Endodermal cell (in vitro differentiated cells): ENCODE measurements at regions not wholly inside any gene's neighbourhood (a gene's known extent, or its start where the extent isn't known, plus 50 kb on each side); places are given as distances from the start of the nearest gene placed in this dataset.

Experiments
- DNase-seq: peaks from one replicate; pipeline ENCODE4 v3.0.0-alpha.2; 2017
- H3K27ac ChIP-seq: 2 replicates; pipeline ENCODE4 v1.5.1; 2013; ENCODE audit warnings: mild to moderate bottlenecking, low read depth, low read length, moderate library complexity
- H3K27me3 ChIP-seq: 2 replicates; pipeline ENCODE4 v1.6.1; 2013; ENCODE audit warnings: mild to moderate bottlenecking, low read length, moderate library complexity; ENCODE audit not compliant: insufficient read depth, control insufficient read depth, poor library complexity, severe bottlenecking
- H3K36me3 ChIP-seq: 2 replicates; pipeline ENCODE4 v1.7.0; 2013; ENCODE audit warnings: mild to moderate bottlenecking, low read length, moderate library complexity; ENCODE audit not compliant: control insufficient read depth, insufficient read depth
- H3K4me1 ChIP-seq: one replicate; pipeline ENCODE4 v1.7.0; 2013; ENCODE audit warnings: low read length; ENCODE audit not compliant: control insufficient read depth, insufficient read depth
- H3K4me3 ChIP-seq: 2 replicates; pipeline ENCODE4 v1.5.1; 2013; ENCODE audit warnings: mild to moderate bottlenecking, low read length, moderate library complexity
- H3K9ac ChIP-seq: 2 replicates; pipeline ENCODE4 v1.6.1; 2013; ENCODE audit warnings: mild to moderate bottlenecking, low read length, moderate library complexity; ENCODE audit not compliant: poor library complexity, severe bottlenecking; ENCODE audit errors: extremely low read depth
- H3K9me3 ChIP-seq: 2 replicates; pipeline ENCODE4 v1.6.1; 2013; ENCODE audit warnings: mild to moderate bottlenecking, low read length, moderate library complexity; ENCODE audit not compliant: control insufficient read depth
- H3K27ac Mint-ChIP-seq: 2 replicates; pipeline ENCODE4 v1.8.0; 2020; ENCODE audit warnings: mixed read lengths
- H3K27me3 Mint-ChIP-seq: 2 replicates; pipeline ENCODE4 v1.8.0; 2021; ENCODE audit warnings: mild to moderate bottlenecking, mixed read lengths; ENCODE audit not compliant: insufficient read depth
- H3K36me3 Mint-ChIP-seq: 2 replicates; pipeline ENCODE4 v1.8.0; 2020; ENCODE audit warnings: low read depth, mixed read lengths
- H3K4me1 Mint-ChIP-seq: 2 replicates; pipeline ENCODE4 v1.8.0; 2020; ENCODE audit warnings: mixed read lengths
- H3K4me3 Mint-ChIP-seq: 2 replicates; pipeline ENCODE4 v1.8.0; 2020; ENCODE audit warnings: mild to moderate bottlenecking, moderate library complexity, mixed read lengths
- H3K9me3 Mint-ChIP-seq: 2 replicates; pipeline ENCODE4 v1.8.0; 2020; ENCODE audit warnings: mild to moderate bottlenecking, mixed read lengths
- CTCF ChIP-seq: fragments of 200-600 bp; sonication (generic); conservative IDR thresholded peaks from 2 replicates; pipeline ENCODE4 v1.5.0; 2021; ENCODE audit warnings: antibody characterized with exemption, mild to moderate bottlenecking
- WGBS, 2 experiments: methylation state at CpG; one replicate each; pipeline versions ENCODE4 v1.1.5 to v1.1.7; 2013; ENCODE audit warnings: missing lambda C conversion rate in 2 of 2, mixed read lengths in 1 of 2; ENCODE audit not compliant: insufficient coverage in 1 of 2, insufficient read length in 1 of 2; 5-methylcytosine and 5-hydroxymethylcytosine counted together

GRCh38 chr7:136347488-136347887 lies 370.3 kb upstream of the MTPN start:
- Mint-ChIP-seq H3K27me3 (no peaks in the 10 kb centered on the region), H3K27ac (no peak overlapping the region), H3K36me3 (no peaks in the 10 kb centered on the region), H3K4me1 (peaks cover 2% of the 10 kb centered on the region), H3K4me3 (no peak overlapping the region), H3K9me3 (no peaks in the 10 kb centered on the region)
- H3K27me3 ChIP-seq: no peaks in the 10 kb centered on the region
- no peaks in the 10 kb centered on the region for H3K4me1 ChIP-seq
- no peaks in the 10 kb centered on the region for H3K36me3 ChIP-seq
- no peak for TF ChIP-seq CTCF
- H3K4me3 ChIP-seq: no peak overlapping the region
- no peak overlapping the region for H3K9ac ChIP-seq
- H3K9me3 ChIP-seq: no peaks in the 10 kb centered on the region
- H3K27ac ChIP-seq: no peak overlapping the region
- no peak for DNase-seq
- whole genome bisulfite sequencing, 2 experiments: 91 to 100% methylated on average over 1 of the region's 1 CpG

- Histone ChIP-seq H3K27ac (no peak overlapping the region), H3K4me1 (no peaks in the 10 kb centered on the region), H3K9ac (no peak overlapping the region), H3K9me3 (no peaks in the 10 kb centered on the region), H3K27me3 (no peaks in the 10 kb centered on the region), H3K4me3 (no peak overlapping the region), H3K36me3 (no peaks in the 10 kb centered on the region)
- H3K27ac Mint-ChIP-seq: no peak overlapping the region
- H3K4me1 Mint-ChIP-seq: peaks cover 2% of the 10 kb centered on the region
- no peaks in the 10 kb centered on the region for H3K9me3 Mint-ChIP-seq
- H3K4me3 Mint-ChIP-seq: no peak overlapping the region
- H3K27me3 Mint-ChIP-seq: no peaks in the 10 kb centered on the region
- H3K36me3 Mint-ChIP-seq: no peaks in the 10 kb centered on the region
- no peak for TF ChIP-seq CTCF
- DNase-seq: no peak
These were observed 365.1 kb upstream of the MTPN start for GRCh38 chr7:136342251-136342650.

GRCh38 chr7:136339464-136339863 lies 362.3 kb upstream of the MTPN start:
- H3K36me3 ChIP-seq: no peaks in the 10 kb centered on the region
- H3K27me3 ChIP-seq: no peaks in the 10 kb centered on the region
- Mint-ChIP-seq H3K27me3 (no peaks in the 10 kb centered on the region), H3K9me3 (no peaks in the 10 kb centered on the region), H3K4me1 (no peaks in the 10 kb centered on the region), H3K36me3 (no peaks in the 10 kb centered on the region), H3K27ac (no peak overlapping the region), H3K4me3 (no peak overlapping the region)
- DNase-seq: no peak
- H3K27ac ChIP-seq: no peak overlapping the region
- H3K4me1 ChIP-seq: no peaks in the 10 kb centered on the region
- no peak overlapping the region for H3K9ac ChIP-seq
- no peak for TF ChIP-seq CTCF
- no peaks in the 10 kb centered on the region for H3K9me3 ChIP-seq
- no peak overlapping the region for H3K4me3 ChIP-seq
